A673 (cell line): ENCODE measurements at regions not wholly inside any gene's neighbourhood (a gene's known extent, or its start where the extent isn't known, plus 50 kb on each side); places are given as distances from the start of the nearest gene placed in this dataset.
"Not testable (repeated sequence)": the region's sequence is repeated elsewhere in the genome, so short reads cannot be mapped to it uniquely, and the experiment has no call there.

Source experiments
- CTCF ChIP-seq: fragments of 300-800, 200-600 bp; sonication (generic); conservative IDR thresholded peaks from 2 replicates; pipeline ENCODE4 v1.5.1; 2017; ENCODE audit warnings: low read depth, mild to moderate bottlenecking, antibody characterized with exemption, low read length, moderate library complexity, mixed read lengths
- EZH2 ChIP-seq: fragments of 200-600 bp; sonication (generic); IDR thresholded peaks from 2 replicates; pipeline ENCODE4 v1.6.1; 2017; ENCODE audit warnings: borderline replicate concordance, low read depth, mild to moderate bottlenecking, mixed read lengths, antibody characterized with exemption, low read length; ENCODE audit not compliant: poor library complexity, severe bottlenecking

- TF ChIP-seq CTCF, EZH2: not testable (repeated sequence)
Measured at GRCh38 chr3:118678663-118679062, 356.0 kb downstream of the IGSF11 start.
